HCT116 (cell line): ENCODE measurements at regions not wholly inside any gene's neighbourhood (a gene's known extent, or its start where the extent isn't known, plus 50 kb on each side); places are given as distances from the start of the nearest gene placed in this dataset.

ENCODE experiments used
- ATAC-seq: fragments of 200-7000 bp; cut with Tn5 transposase; 2 replicates; pipeline ENCODE4 v1.9.1; 2020; ENCODE audit warnings: mild to moderate bottlenecking, moderate library complexity
- BruUV-seq: library from RNA; stranded (reverse); fragments of 400-500 nt; replicated peaks from 2 replicates; lab custom pipeline; 2021; lab: Mats Ljungman, UMichigan
- CTCF ChIA-PET: fragments of 300-600 bp; sonication (Branson Sonifier 250); formaldehyde crosslinking; loops from one replicate; lab custom pipeline; 2021; ENCODE audit warnings: antibody characterized with exemption; lab: Charles Lee
- POLR2A ChIA-PET: fragments of 300-600, 350-600 bp; sonication (Branson Sonifier 250); formaldehyde crosslinking; loops from one replicate; lab custom pipeline; 2021; ENCODE audit warnings: antibody characterized with exemption; lab: Charles Lee
- RAD21 ChIA-PET, 2 experiments: fragments of 300-600 bp; sonication (Branson Sonifier 250); formaldehyde crosslinking; loops; one replicate each; lab custom pipeline; 2023; ENCODE audit warnings: low total read pairs in 2 of 2; ENCODE audit not compliant: uncharacterized antibody in 2 of 2, unreplicated experiment in 2 of 2, low non-redundant PET in 1 of 2; lab: Charles Lee
- DNase-seq: peaks from one replicate; pipeline ENCODE4 v3.0.0-alpha.2; 2010; ENCODE audit warnings: low read depth, low spot score
- H2AFZ ChIP-seq: fragments of 200-600 bp; shearing (Covaris generic), sonication (generic); 2 replicates; pipeline ENCODE4 v1.6.1; 2017; ENCODE audit warnings: low read depth, mixed run types, mixed read lengths, antibody characterized with exemption, low read length; ENCODE audit not compliant: poor library complexity, severe bottlenecking
- H3K27ac ChIP-seq: 2 replicates; pipeline ENCODE4 v1.5.1; 2012; ENCODE audit warnings: low read depth, low read length
- H3K27me3 ChIP-seq: fragments of 200-600 bp; sonication (generic); 2 replicates; pipeline ENCODE4 v1.6.1; 2016; ENCODE audit warnings: mixed run types, low read length, mixed read lengths; ENCODE audit not compliant: insufficient read depth
- H3K36me3 ChIP-seq, 2 experiments: fragments of 200-500 bp in 1 of 2; fragments of 200-600 bp in 1 of 2; sonication (Bioruptor generic) in 1 of 2; sonication (generic) in 1 of 2; 2 replicates each; pipeline versions ENCODE4 v1.5.1 to v1.6.1; 2014 to 2016; ENCODE audit warnings: low read length in 2 of 2, inconsistent platforms in 1 of 2, mixed read lengths in 1 of 2, mixed run types in 1 of 2; ENCODE audit not compliant: insufficient read depth in 2 of 2, control insufficient read depth in 1 of 2
- H3K4me1 ChIP-seq, 2 experiments: fragments of 200-600 bp in 1 of 2; sonication (generic) in 1 of 2; 2 replicates each; pipeline versions ENCODE4 v1.5.1 to v1.6.1; 2012 to 2017; ENCODE audit warnings: low read length in 2 of 2, inconsistent platforms in 1 of 2, mild to moderate bottlenecking in 1 of 2, mixed read lengths in 1 of 2, mixed run types in 1 of 2, moderate library complexity in 1 of 2; ENCODE audit not compliant: insufficient read depth in 2 of 2, control insufficient read depth in 1 of 2
- H3K4me2 ChIP-seq: fragments of 200-600 bp; sonication (generic); 2 replicates; pipeline ENCODE4 v1.6.1; 2017; ENCODE audit warnings: mixed run types, low read length, mixed read lengths
- H3K4me3 ChIP-seq, 2 experiments: fragments of 200-600 bp in 1 of 2; sonication (generic) in 1 of 2; replicated peaks in 1 of 2; 2 replicates each; pipeline ENCODE4 v1.5.1; 2011 to 2016; ENCODE audit warnings: low read length in 2 of 2, control low read depth in 1 of 2, low read depth in 1 of 2, mild to moderate bottlenecking in 1 of 2, mixed read lengths in 1 of 2, mixed run types in 1 of 2
- H3K79me2 ChIP-seq: fragments of 200-600 bp; sonication (generic); 2 replicates; pipeline ENCODE4 v1.6.1; 2017; ENCODE audit warnings: mild to moderate bottlenecking, mixed run types, low read length, moderate library complexity, mixed read lengths; ENCODE audit not compliant: insufficient read depth
- H3K9ac ChIP-seq: fragments of 200-600 bp; sonication (generic); 2 replicates; pipeline ENCODE4 v1.6.1; 2016; ENCODE audit warnings: low read length, mixed read lengths
- H3K9me2 ChIP-seq: fragments of 200-600 bp; sonication (generic), shearing (Covaris generic); 2 replicates; pipeline ENCODE4 v1.6.1; 2017; ENCODE audit warnings: mixed run types, mild to moderate bottlenecking, moderate library complexity; ENCODE audit not compliant: insufficient read depth
- H3K9me3 ChIP-seq, 2 experiments: fragments of 200-500 bp in 1 of 2; fragments of 200-600 bp in 1 of 2; sonication (Bioruptor generic) in 1 of 2; sonication (generic) in 1 of 2; 2 replicates each; pipeline ENCODE4 v1.6.1; 2014 to 2017; ENCODE audit warnings: low read length in 2 of 2, mixed read lengths in 2 of 2, inconsistent platforms in 1 of 2, low read depth in 1 of 2, mild to moderate bottlenecking in 1 of 2, mixed run types in 1 of 2, moderate library complexity in 1 of 2; ENCODE audit not compliant: control insufficient read depth in 1 of 2, insufficient read depth in 1 of 2
- H4K20me1 ChIP-seq: fragments of 200-600 bp; sonication (generic), shearing (Covaris generic); 2 replicates; pipeline ENCODE4 v1.6.1; 2017; ENCODE audit warnings: mixed run types, mild to moderate bottlenecking, moderate library complexity; ENCODE audit not compliant: insufficient read depth
- EGR1 ChIP-seq: IDR thresholded peaks from 2 replicates; pipeline ENCODE4 v1.6.1; 2012; ENCODE audit warnings: low read depth
- EZH2 ChIP-seq: fragments of 200-600 bp; sonication (generic); IDR thresholded peaks from 2 replicates; pipeline ENCODE4 v1.6.1; 2017; ENCODE audit warnings: antibody characterized with exemption, mixed run types
- JUND ChIP-seq: IDR thresholded peaks from 2 replicates; pipeline ENCODE4 v1.6.1; 2012
- POLR2A ChIP-seq: IDR thresholded peaks from 2 replicates; pipeline ENCODE4 v1.7.0; 2011; ENCODE audit warnings: borderline replicate concordance; ENCODE audit not compliant: insufficient read depth, insufficient read length; ENCODE audit errors: extremely low read depth
- POLR2AphosphoS5 ChIP-seq: IDR thresholded peaks from 2 replicates; pipeline ENCODE4 v1.6.1; 2011; ENCODE audit warnings: mild to moderate bottlenecking, low read depth, low read length, moderate library complexity
- RAD21 ChIP-seq: IDR thresholded peaks from 2 replicates; pipeline ENCODE4 v1.6.1; 2012; ENCODE audit warnings: low read depth, mild to moderate bottlenecking
- REST ChIP-seq: IDR thresholded peaks from 2 replicates; pipeline ENCODE4 v1.6.1; 2012; ENCODE audit warnings: low read depth
- SP1 ChIP-seq: IDR thresholded peaks from 2 replicates; pipeline ENCODE4 v1.6.1; 2012; ENCODE audit warnings: low read depth
- SRF ChIP-seq: IDR thresholded peaks from 2 replicates; pipeline ENCODE4 v1.6.1; 2012; ENCODE audit warnings: low read depth
- TCF7L2 ChIP-seq: IDR thresholded peaks from 2 replicates; pipeline ENCODE4 v1.7.0; 2011; ENCODE audit warnings: borderline replicate concordance, inconsistent platforms; ENCODE audit not compliant: insufficient read depth, insufficient read length; ENCODE audit errors: extremely low read depth
- YY1 ChIP-seq: IDR thresholded peaks from 2 replicates; pipeline ENCODE4 v1.6.1; 2011; ENCODE audit warnings: low read length, low read depth, moderate library complexity, mild to moderate bottlenecking; ENCODE audit not compliant: insufficient replicate concordance; ENCODE audit errors: extremely low read depth
- ZBTB33 ChIP-seq: IDR thresholded peaks from 2 replicates; pipeline ENCODE4 v1.6.1; 2011; ENCODE audit warnings: mild to moderate bottlenecking, low read length, moderate library complexity; ENCODE audit not compliant: insufficient replicate concordance; ENCODE audit errors: extremely low read depth
- ZFX ChIP-seq: fragments of 450-650 bp; IDR thresholded peaks from 2 replicates; pipeline ENCODE4 v1.6.1; 2017
- ZNF274 ChIP-seq: fragments of 200-500 bp; sonication (Bioruptor generic); IDR thresholded peaks from 2 replicates; pipeline ENCODE4 v1.6.1; 2014; ENCODE audit warnings: mild to moderate bottlenecking, low read depth, low read length, inconsistent platforms
- intact Hi-C: fragments of 100-400 bp; cut with micrococcal nuclease; formaldehyde crosslinking; loops from 2 replicates; pipeline ENCODE4 v1.10.0; 2022
- TF ChIP-seq, protein P1 (sequence below): IDR thresholded peaks from 2 replicates; pipeline ENCODE4 v1.6.1; 2012

- H3K4me3 ChIP-seq: no peak overlapping the region
- TF ChIP-seq ZBTB33 (no peak), YY1 (no peak), TCF7L2 (no peak), POLR2AphosphoS5 (no peak), RAD21 (no peak), SP1 (no peak), ZFX (no peak), EZH2 (no peak), ZNF274 (no peak), JUND (no peak), REST (no peak), SRF (no peak), POLR2A (no peak), EGR1 (no peak)
- TF ChIP-seq, protein P1, sequence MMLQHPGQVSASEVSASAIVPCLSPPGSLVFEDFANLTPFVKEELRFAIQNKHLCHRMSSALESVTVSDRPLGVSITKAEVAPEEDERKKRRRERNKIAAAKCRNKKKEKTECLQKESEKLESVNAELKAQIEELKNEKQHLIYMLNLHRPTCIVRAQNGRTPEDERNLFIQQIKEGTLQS: no peak
- no peak overlapping the region for H3K4me2 ChIP-seq
- H3K9ac ChIP-seq: no peak overlapping the region
- no peak overlapping the region for H3K27ac ChIP-seq
- peaks cover 9 to 32% of the 10 kb centered on the region in 2 experiments; a peak in 2 of 4 replicates for H3K9me3 ChIP-seq
- H3K27me3 ChIP-seq: no peaks in the 10 kb centered on the region
- H3K9me2 ChIP-seq: no peaks in the 10 kb centered on the region
- no peaks in the 10 kb centered on the region for H3K4me1 ChIP-seq
- intact Hi-C loops: no loop called here
- H4K20me1 ChIP-seq: no peaks in the 10 kb centered on the region
- H2AFZ ChIP-seq: no peak overlapping the region
- no peaks in the 10 kb centered on the region for H3K79me2 ChIP-seq
- ChIA-PET RAD21 (no interaction called here), POLR2A (no interaction called here), CTCF (no interaction called here)
- no peaks in the 10 kb centered on the region for H3K36me3 ChIP-seq
- no peak for ATAC-seq
- DNase-seq: no peak
- BruUV-seq: no TSS peak
These were observed 102.1 kb upstream of the FAT3 start for GRCh38 chr11:92122561-92122960.
